Mesothelial cell of epicardium (in vitro differentiated cells): ENCODE measurements at regions not wholly inside any gene's neighbourhood (a gene's known extent, or its start where the extent isn't known, plus 50 kb on each side); places are given as distances from the start of the nearest gene placed in this dataset.

Experiments used
- DNase-seq, 2 experiments: peaks; one replicate each; pipeline ENCODE4 v3.0.0; 2021; ENCODE audit warnings: low spot score in 2 of 2; ENCODE audit not compliant: unreplicated experiment in 2 of 2
- H3K27ac Mint-ChIP-seq: 2 replicates; pipeline ENCODE4 v1.8.0; 2021; ENCODE audit warnings: mixed read lengths
- H3K27me3 Mint-ChIP-seq: 2 replicates; pipeline ENCODE4 v1.8.0; 2021; ENCODE audit warnings: low read depth, mixed read lengths
- H3K36me3 Mint-ChIP-seq: 2 replicates; pipeline ENCODE4 v1.8.0; 2021; ENCODE audit warnings: mixed read lengths
- H3K4me1 Mint-ChIP-seq: 2 replicates; pipeline ENCODE4 v1.8.0; 2021; ENCODE audit warnings: mixed read lengths
- H3K4me3 Mint-ChIP-seq: 2 replicates; pipeline ENCODE4 v1.8.0; 2021; ENCODE audit warnings: mild to moderate bottlenecking, moderate library complexity, mixed read lengths
- H3K9me3 Mint-ChIP-seq: 2 replicates; pipeline ENCODE4 v1.8.0; 2021; ENCODE audit warnings: mixed read lengths
- CTCF ChIP-seq: fragments of 200-600 bp; sonication (generic); IDR thresholded peaks from one replicate; pipeline ENCODE4 v1.5.0; 2021; ENCODE audit warnings: antibody characterized with exemption; ENCODE audit not compliant: unreplicated experiment

GRCh38 chr13:79267560-79267959 lies 138.5 kb downstream of the RBM26 start:
- no peaks in the 10 kb centered on the region for H3K36me3 Mint-ChIP-seq

GRCh38 chr13:79258489-79258888 lies 147.6 kb downstream of the RBM26 start:
- Mint-ChIP-seq H3K36me3 (no peaks in the 10 kb centered on the region), H3K4me1 (no peaks in the 10 kb centered on the region), H3K27me3 (no peaks in the 10 kb centered on the region), H3K9me3 (no peaks in the 10 kb centered on the region), H3K27ac (no peak overlapping the region), H3K4me3 (no peak overlapping the region)
- no peak for TF ChIP-seq CTCF
- DNase-seq, result no peak

More at GRCh38 chr13:79267560-79267959, 138.5 kb downstream of the RBM26 start:
- DNase-seq, result no peak
- Mint-ChIP-seq H3K9me3 (peaks cover 4% of the 10 kb centered on the region), H3K27me3 (peaks cover 7% of the 10 kb centered on the region), H3K4me1 (no peaks in the 10 kb centered on the region), H3K27ac (no peak overlapping the region), H3K4me3 (no peak overlapping the region)
- TF ChIP-seq CTCF, result no peak

GRCh38 chr13:79246578-79246949 lies 159.5 kb downstream of the RBM26 start:
- H3K4me3 Mint-ChIP-seq, result no peak overlapping the region
- DNase-seq, result no peak
- no peak overlapping the region for H3K27ac Mint-ChIP-seq
- no peaks in the 10 kb centered on the region for H3K36me3 Mint-ChIP-seq
- H3K27me3 Mint-ChIP-seq, result peaks cover 5% of the 10 kb centered on the region
- no peak for TF ChIP-seq CTCF
- H3K4me1 Mint-ChIP-seq, result no peaks in the 10 kb centered on the region
- H3K9me3 Mint-ChIP-seq, result peaks cover 4% of the 10 kb centered on the region

- DNase-seq, result no peak
- no peak overlapping the region for H3K27ac Mint-ChIP-seq
- H3K4me3 Mint-ChIP-seq, result no peak overlapping the region
- peaks cover 5% of the 10 kb centered on the region for H3K27me3 Mint-ChIP-seq
- no peaks in the 10 kb centered on the region for H3K36me3 Mint-ChIP-seq
- no peak for TF ChIP-seq CTCF
- H3K4me1 Mint-ChIP-seq, result no peaks in the 10 kb centered on the region
- H3K9me3 Mint-ChIP-seq, result peaks cover 4% of the 10 kb centered on the region
Measured at GRCh38 chr13:79245937-79246577, 160.0 kb downstream of the RBM26 start.

- H3K27ac Mint-ChIP-seq, result no peak overlapping the region
Measured at GRCh38 chr13:79241697-79242096, 164.4 kb downstream of the RBM26 start.

More at GRCh38 chr13:79241697-79242096, 164.4 kb downstream of the RBM26 start:
- Mint-ChIP-seq H3K36me3 (no peaks in the 10 kb centered on the region), H3K4me3 (no peak overlapping the region), H3K9me3 (no peaks in the 10 kb centered on the region), H3K4me1 (no peaks in the 10 kb centered on the region), H3K27me3 (peaks cover 5% of the 10 kb centered on the region)
- no peak for DNase-seq
- no peak for TF ChIP-seq CTCF
